Right lung (tissue), 2 donors: ENCODE measurements at regions not wholly inside any gene's neighbourhood (a gene's known extent, or its start where the extent isn't known, plus 50 kb on each side); places are given as distances from the start of the nearest gene placed in this dataset.
"Not testable (repeated sequence)": the region's sequence is repeated elsewhere in the genome, so short reads cannot be mapped to it uniquely, and the experiment has no call there.

ENCODE experiments used
- DNase-seq, 2 donors: peaks; one replicate each; pipeline ENCODE4 v3.0.0-alpha.2; 2013

DNA sequence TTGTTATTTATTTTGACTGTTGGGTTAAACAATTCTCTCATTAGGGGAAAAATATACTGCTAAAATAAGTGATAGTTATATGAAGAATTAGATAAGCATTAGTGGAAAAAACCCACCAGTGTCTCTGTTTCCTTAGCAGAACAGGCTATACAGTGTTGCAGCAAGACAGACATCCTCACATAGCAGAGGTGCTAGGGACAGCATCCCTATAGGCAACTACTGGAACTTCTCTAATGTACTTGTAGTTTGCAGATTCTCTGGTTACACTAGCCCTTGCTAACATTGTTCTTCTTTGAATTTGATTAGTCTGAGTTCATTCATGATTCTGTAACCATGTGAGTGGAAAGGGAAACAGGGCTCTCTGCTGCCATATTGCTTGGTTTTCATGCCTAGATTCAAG is 661.8 kb upstream of the RGMB start:
- DNase-seq: no peak

DNA sequence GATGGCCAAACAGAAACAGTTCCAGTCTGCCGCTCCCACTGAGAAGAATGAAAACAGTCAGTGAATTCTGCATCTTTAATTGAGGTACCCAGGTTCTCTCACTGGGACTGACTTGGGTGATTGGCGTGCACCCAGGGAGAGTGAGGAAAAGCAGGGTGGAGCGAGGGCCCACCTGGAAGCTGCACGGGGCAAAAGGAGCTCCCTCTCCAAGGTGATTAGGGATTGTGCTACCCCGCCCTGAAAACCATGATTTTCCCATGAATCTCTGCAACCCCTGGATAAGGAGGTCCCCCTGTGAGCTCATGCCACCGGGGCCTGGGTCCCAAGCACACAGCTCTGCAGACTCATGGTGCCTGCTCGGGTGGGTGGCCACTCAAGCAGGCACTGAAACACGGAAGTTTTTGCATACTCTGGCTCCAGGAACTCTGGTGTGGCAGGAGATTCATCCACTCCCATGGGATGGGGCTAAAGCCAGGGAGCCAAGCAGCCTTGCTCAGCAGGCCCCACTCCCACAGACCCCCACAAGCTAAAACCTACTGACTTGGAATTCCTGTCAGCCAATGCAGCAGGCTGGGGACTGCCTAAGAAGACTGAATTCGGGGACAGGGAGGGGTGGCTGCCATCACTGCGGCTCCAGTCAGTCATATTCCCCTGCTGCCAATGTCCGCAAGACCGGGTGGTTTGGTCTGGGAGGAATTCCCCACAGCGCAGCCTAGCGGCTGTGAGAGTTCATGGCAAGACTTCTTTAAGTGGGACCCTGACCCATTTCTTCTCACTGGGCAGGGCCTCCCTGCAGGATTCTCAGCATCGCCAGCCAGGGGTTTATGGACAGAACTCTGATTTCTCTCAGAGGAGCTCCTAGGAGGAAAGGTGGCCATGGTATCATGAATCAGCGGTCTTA is 652.2 kb upstream of the RGMB start:
- DNase-seq: no peak

DNA sequence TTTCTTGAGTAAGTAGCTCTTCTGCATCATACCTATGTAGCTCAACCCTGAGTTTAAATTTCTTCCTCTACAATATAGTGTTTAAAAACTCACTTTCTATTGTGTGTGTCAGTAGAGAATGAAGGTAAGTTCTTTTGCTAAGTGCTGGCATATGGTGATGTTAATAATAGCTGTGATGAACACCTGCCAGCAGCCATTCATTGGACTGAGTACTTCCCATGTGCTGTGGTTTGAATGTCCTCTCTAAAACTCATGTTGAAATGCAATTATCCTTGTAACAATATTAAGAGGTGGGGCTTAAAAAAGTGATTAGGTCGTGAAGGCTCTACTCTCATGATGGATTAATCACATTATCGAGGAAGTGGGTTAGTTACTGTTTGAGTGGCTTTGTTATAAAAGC is 645.2 kb upstream of the RGMB start:
- no peak for DNase-seq

DNA sequence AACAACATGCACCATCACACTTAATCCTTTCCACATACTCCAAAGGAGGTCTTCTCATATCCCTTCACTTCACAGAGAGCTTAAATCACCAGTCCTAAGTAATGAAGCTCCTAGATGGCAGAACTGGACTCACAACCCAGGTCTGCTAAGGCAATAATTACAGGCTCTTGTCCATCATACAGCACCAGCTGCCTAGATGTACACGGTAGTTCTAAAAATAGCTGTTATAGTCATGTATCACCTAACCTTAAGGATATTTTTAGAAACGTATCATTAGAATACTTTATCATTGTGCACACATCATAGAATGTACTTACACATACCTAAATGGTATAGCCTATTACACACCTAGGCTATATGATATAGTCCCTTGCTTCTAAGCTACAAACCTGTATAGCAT is 644.6 kb upstream of the RGMB start:
- no peak for DNase-seq

DNA sequence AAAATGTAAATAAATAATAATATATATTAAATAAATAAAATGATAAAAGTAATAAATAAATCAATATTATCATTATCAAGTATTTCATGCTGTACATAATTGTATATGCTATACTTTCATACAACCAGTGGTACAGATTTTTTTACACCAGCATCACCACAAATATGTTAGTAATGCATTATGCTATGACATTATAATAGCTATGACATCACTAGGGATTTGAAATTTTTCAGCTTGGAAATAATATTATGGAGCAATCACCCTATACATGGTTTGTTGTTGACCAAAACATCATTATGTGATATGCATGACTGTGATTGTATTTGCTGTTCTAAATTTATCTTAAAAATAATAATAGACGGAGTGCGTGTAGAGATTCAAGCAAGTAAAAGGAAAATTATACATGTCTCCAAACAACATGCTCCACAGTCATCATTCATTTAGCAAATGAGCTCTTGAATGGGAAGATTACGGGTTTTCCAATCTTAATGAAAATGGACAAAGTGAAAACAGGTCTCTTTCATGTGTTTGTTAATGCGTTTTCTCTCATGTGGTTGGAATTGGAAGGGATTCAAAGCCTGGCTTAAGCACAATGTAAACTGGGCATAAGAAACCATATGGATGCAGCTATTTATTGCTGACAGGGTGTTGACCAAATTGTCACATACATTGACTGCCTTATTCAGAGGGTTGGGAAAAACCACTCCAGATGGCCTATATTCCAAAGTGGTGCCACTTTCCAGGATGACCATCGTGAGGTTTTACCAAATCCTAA is 643.0 kb upstream of the RGMB start:
- DNase-seq: no peak

DNA sequence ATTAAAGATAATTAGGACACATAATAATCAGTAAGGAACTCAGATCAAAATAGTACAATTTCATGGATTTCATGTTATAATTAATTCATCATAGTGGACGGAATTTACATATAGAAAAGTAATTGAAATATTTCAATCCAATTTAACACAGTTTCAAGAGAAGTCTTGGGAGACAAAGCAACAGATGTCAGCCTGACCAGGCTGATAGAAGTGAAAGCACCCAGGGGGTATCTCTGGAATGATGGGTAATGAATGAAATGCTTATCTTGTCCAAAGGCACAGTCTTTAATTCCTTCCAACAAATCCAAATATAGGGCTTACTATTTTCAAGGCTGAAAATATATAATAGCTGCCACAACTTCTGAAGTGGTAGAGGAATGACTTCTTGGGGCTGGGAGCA is 629.3 kb upstream of the RGMB start:
- DNase-seq: no peak

DNA sequence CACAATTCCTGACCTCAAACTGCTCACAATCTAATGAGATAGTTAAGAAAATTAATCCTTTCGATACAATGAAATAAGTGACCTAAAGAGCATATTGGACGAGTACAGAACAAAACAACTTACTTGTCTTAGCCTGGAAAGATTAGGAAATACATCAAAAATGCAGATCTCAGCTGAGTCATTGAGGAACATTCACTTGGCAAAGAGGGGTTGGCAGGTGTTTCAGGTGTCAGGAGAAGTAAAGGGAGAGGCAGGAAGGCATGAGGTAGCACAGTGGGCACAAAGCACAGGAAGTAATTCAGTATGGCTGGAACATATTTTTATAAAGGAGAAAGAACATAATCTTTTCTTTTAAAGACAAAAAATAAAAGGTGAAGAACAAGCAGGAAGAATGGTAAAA is 628.8 kb upstream of the RGMB start:
- DNase-seq: no peak

DNA sequence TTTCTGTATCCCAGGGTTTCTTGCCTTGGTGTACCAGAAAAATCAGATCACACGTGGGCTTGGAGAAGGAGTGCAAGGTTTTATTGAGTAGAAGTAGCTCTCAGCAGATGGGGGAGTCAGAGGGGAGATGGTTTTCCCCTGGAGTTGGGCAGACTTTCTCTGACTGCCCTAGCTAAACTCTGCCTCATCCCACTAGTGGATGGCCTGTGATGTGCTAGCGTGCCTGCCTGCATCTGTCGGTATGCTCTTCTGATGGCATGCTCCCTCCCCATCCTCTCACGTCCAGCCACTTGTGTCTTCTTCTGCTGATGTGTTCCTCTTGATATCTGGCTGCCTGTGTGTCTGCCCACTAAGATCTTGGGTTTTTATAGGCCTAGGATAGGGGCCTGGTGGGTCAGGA is 616.1 kb upstream of the RGMB start:
- no peak for DNase-seq

DNA sequence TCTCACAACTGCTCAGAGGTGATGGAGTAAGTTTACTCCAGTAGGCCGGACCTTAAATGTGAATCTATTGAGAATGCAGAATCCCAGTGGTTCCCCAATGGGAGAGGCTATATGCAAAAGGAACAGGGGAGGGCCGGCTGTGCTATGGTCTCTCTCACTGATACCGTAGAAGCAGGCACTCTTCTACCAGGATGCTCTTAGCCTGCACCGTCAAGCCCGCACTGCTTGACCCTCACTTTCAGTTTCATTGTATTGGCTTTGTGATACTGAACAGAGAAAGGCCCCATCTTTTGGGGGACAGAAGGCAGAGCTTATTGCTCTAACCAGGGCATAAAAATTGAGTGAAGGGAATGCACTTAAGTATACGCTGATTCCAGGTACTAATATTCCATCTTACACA is 615.0 kb upstream of the RGMB start:
- no peak for DNase-seq

DNA sequence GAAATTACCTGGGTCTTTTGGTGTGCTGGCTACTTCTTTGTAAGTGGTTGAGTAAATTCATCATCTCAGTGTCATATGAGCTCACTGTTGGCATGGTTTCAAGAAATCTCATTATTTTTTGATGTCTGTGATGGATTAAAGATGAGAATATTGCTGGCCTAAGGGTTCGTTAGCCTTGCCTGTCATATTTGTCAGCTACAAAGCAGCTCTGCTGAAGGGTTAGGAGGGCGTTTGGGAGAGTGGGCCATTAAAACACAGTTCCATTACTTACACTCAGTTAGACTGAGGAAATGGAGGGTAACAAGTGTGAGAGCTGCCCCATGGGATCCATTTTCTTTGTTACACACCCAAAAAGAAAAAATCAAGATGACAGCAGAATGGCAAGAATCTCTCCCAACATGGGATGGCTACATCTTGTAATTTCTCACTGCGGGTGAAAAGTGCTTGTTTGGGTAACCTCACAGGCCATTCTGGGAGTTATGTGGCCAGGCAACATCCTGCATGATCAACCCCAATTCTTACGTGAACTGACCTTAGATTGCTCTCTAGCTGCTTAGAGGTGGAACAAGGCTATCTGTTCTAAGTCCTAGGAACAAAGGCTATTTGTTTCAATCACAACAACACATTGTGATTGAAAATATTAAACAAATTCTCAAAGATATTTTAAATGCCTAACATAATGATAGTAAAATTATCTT is 609.5 kb upstream of the RGMB start:
- no peak for DNase-seq

DNA sequence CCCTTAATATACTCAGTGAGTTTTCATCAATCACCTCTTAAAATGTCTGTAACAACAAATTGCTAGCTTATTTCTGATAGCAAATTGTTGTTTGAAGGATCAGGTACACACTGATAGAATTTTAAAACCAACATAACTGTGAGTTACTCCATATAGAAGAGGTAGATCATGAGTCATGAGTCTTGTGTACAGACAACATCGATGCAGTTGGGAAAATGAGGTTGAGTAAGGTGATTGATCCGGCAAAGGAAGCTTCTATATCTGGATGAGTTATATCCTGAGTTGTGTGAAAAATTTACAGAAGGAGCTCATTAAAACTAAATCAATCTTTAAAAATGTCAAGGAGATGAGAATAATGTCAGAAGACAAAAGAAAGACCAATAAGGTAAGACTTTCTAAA is 604.6 kb upstream of the RGMB start:
- no peak for DNase-seq

DNA sequence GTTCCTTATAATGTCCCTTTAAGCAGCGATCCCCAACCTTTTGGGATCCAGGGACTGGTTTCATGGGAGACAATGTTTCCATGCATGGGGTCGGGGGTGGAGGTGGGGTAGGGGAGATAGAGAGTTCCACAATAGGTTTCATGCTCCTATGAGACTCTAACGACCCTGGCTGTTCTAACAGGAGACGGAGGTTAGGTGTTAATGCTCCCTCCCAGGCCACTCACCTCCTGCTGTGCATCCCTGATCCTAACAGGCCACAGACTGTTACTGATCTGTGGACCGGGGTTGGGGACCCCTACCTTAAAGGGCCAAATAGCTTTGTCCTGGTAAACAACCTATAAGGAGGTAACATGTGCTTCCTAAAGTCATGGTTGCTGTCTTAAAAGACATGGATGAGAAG is 602.5 kb upstream of the RGMB start:
- DNase-seq: no peak

DNA sequence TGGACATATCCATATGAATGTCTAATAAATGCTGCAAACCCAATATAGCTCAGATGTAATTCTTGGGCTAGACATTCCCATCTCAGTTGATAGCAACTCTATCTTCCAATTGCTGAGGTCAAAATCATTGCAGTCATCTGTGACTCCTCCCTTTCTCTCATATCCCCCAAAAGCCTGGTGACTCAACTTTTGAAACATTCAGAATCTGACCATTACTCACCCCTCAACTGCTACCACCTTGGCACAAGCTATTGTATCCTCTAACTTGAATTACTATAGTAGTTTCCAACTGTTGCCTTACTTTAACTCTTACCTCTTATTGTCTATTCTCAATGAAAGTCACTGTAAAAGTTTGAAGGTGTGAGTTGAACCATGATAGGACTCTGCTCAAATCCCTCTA is 600.1 kb upstream of the RGMB start:
- DNase-seq: no peak

DNA sequence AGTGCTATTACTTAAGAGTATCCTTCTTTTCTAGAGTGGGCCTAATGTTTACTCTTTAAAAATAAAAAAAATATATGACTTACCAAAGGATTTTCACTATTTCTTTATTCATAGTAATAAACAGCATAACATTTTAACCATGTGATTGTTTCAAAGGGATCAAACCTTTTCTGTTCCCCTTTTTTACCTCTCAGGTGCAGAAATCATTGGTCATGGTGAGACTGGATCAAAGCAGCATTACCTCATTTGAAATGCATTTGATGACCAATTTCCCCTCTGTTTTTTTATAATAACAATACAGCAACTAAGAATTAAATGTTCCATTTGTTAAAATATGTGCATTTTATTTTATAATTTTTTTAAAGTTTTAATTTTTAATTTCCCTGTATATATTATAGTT is 598.0 kb upstream of the RGMB start:
- no peak for DNase-seq

DNA sequence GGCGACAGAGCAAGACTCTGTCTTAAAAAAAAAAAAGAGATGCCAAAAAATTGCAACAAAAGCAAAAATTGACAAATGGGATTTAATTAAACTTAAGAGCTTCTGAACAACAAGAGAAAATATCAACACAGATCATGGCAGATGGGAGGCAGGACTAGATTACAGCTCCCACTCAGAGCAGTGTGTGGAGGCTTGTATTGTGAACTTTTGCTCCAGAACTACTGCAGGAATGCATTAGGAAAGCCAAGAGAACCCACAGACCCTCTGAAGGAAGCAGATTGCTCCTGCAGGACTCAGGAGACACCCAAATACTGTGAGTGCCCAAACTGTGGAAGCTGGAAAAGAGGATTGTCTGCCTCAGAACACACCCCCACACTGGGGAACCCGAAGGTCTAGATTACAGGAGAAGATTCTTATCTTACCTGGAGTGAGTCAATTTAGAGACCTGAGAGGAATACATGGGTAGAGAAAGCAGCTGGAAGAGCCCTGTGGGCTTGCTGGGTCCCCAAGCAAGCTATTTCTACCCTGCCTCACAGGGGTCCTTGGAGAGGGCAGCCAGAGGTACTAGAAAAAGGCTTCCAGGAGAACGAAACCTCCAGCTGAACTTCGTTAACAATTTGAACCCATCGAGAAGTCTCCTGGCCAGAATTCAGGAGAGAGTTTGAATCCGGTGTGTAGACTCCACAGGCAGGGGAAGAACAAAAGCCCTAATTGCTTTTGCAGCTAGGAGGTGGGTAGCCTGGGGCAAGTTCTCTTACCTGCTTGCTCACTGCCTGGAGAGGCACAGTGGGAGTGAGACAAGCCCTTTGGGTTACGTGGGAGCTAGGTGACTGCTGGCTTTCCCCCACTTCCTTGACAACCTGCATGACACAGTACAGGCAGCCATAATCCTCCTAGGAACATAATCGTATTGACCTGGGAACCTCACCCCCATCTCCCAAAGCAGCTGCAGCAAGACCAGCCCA is 593.4 kb upstream of the RGMB start:
- DNase-seq: no peak

DNA sequence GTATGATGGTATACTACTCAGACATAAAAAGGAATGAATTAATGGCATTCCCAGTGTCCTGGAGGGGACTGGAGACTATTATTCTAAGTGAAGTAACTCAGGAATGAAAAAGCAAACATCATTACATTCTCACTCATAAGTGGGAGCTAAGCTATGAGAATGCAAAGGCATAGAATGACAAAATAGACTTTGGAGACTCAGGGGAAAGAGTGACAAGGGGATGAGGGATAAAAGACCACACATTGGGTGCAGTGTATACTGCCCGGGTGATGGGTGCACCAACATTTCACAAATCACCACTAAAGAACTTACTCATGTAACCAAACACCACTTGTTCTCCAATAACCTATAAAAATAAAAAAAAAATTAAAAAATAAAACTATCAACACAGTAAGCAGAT is 587.3 kb upstream of the RGMB start:
- DNase-seq: no peak

DNA sequence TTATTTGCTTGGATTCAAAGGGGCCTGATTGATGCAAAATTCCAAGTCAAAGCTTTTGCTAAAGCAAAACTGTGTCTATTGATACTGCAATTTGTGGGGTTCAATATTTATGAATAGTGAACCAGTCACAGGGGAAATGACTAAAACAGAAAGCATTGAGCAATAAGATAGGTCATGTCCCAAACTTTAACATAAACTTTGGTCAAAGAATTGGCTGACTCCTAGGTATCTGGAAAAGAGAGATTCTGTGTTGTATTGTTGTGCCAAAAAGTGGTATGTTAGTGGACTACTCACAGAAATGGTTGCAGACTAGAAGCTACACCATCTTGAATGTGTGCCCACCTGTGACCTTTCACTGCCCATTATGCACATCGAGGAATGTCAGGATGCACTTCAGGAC is 585.5 kb upstream of the RGMB start:
- no peak for DNase-seq

DNA sequence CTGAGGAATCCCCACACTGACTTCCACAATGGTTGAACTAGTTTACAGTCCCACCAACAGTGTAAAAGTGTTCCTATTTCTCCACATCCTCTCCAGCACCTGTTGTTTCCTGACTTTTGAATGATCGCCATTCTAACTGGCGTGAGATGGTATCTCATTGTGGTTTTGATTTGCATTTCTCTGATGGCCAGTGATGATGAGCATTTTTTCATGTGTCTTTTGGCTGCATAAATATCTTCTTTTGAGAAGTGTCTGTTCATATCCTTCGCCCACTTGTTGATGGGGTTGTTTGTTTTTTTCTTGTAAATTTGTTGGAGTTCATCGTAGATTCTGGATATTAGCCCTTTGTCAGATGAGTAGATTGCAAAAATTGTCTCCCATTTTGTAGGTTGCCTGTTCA is 583.1 kb upstream of the RGMB start:
- not testable (repeated sequence) for DNase-seq

DNA sequence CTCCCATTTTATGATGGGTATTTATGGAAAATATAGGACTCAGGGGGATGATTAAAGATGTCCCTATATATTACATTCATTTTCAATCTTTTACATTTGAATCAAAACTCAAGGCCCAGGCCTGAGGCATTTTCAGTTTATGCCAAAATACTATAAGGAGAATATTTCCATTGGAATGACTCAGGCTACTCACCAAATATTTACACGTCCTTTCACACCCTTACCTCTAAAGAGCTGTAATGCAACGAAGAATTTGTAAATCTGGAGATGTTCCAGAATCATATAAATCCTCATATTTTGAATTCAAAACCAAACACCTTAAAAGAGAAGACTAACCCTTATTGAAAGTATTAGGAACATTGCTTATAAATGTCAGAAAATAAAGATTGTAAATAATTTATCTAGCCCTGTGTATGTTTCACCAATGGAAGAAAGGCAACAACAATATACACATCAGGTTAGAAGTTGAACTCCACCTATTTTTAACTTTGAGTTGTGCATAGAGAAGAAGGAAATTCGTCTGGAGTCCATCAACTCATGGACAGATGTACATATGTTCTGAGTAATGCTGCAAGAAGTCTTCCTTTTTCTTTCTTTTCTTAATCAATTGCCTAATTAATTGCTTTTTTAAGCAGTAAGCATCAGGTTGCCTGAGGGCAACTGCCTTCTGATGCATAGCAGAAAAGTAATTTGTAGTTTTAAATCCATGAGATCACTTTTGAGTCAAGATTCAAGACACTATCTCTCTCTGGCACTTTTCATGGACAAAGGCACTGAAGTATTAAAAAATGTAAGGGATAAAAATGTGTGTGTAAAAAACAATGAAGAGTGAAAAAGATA is 579.3 kb upstream of the RGMB start:
- no peak for DNase-seq

DNA sequence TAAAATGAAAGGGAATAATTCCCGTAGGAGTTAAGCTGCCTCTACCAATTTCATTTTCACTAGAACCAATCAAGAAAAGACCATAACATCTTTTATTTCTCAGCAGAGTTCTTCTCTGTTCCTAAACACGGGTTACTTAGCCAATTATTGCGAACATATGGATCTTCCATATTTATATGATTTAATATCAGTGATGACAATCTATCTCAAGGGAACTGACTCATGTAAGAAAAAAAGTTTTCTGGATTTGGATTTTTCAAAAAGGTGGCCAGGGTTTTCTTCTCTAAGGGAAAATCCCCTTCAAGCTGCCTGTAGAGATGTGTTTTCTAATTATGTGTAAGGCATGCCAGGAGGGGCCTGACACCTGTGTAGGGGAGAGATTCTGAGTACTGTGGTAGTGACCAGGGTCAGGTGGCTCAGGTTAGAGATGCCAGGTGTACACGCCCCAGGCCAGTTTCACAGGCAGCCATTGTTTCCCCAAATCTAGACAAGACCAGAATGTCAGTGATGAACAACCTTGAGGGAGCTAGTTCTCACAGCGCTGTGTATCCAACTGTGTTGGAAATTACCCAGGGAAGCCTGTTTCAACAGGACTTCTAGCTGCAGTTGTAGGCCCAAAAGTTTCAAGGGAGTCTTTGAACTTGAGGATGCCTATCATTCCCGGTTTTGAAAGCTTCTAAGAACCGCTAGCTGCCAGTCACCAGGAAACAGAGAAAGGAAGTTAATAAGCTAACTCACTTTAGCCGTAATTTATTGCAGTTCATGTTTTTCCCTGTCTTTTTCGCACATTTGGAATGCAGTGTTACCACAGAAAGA is 572.5 kb upstream of the RGMB start:
- DNase-seq: no peak
